Peyer's patch (tissue), 4 donors: ENCODE measurements at regions not wholly inside any gene's neighbourhood (a gene's known extent, or its start where the extent isn't known, plus 50 kb on each side); places are given as distances from the start of the nearest gene placed in this dataset.
"Not testable (repeated sequence)": the region's sequence is repeated elsewhere in the genome, so short reads cannot be mapped to it uniquely, and the experiment has no call there.

ENCODE experiments used
- DNase-seq, 3 donors: peaks; one replicate each; pipeline ENCODE4 v3.0.0-alpha.2; 2017 to 2019
- H3K27ac ChIP-seq, 4 donors: fragments of 200-600 bp; sonication (generic); one replicate each; pipeline ENCODE4 v1.5.1; 2016 to 2019
- H3K27me3 ChIP-seq, 2 donors: fragments of 200-600 bp; sonication (generic); one replicate each; pipeline ENCODE4 v1.5.1; 2019
- H3K36me3 ChIP-seq, 3 donors: fragments of 200-600 bp; sonication (generic); one replicate each; pipeline ENCODE4 v1.5.1; 2016 to 2019
- H3K4me1 ChIP-seq, 4 donors: fragments of 200-600 bp; sonication (generic); one replicate each; pipeline ENCODE4 v1.5.1; 2016 to 2019
- H3K4me3 ChIP-seq, 4 donors: fragments of 200-600 bp; sonication (generic); 1 replicate in 3 of 4; 2 replicates in 1 of 4; pipeline ENCODE4 v1.5.1; 2016 to 2019; ENCODE audit warnings: mild to moderate bottlenecking in 1 of 4
- H3K9me3 ChIP-seq, 4 donors: fragments of 200-600 bp; sonication (generic); one replicate each; pipeline ENCODE4 v1.5.1; 2016 to 2019; ENCODE audit warnings: mild to moderate bottlenecking in 1 of 4
- CTCF ChIP-seq, 6 experiments: fragments of 450-650 bp in 4 of 6; fragments of 200-600 bp in 2 of 6; sonication (generic) in 1 of 6; IDR thresholded peaks; one replicate each; pipeline ENCODE4 v1.5.1; 2017 to 2019; ENCODE audit warnings: antibody characterized with exemption in 6 of 6, mild to moderate bottlenecking in 3 of 6, moderate library complexity in 1 of 6
- POLR2A ChIP-seq, 2 donors: fragments of 450-650 bp; IDR thresholded peaks; one replicate each; pipeline ENCODE4 v1.5.1; 2017; ENCODE audit warnings: antibody characterized with exemption in 2 of 2, mild to moderate bottlenecking in 2 of 2, moderate library complexity in 2 of 2

GRCh38 chr4:151522866-151523519 lies 114.0 kb downstream of the FHIP1A start:
- no peak overlapping the region for H3K4me3 ChIP-seq
- H3K27ac ChIP-seq = no peak overlapping the region
- H3K27me3 ChIP-seq = no peaks in the 10 kb centered on the region
- TF ChIP-seq CTCF (IDR thresholded peaks at IDR 0.05) (no peak), POLR2A (IDR thresholded peaks at IDR 0.05) (no peak)
- H3K4me1 ChIP-seq = no peaks in the 10 kb centered on the region
- no peaks in the 10 kb centered on the region for H3K36me3 ChIP-seq
- DNase-seq = no peak
- no peaks in the 10 kb centered on the region for H3K9me3 ChIP-seq

DNA sequence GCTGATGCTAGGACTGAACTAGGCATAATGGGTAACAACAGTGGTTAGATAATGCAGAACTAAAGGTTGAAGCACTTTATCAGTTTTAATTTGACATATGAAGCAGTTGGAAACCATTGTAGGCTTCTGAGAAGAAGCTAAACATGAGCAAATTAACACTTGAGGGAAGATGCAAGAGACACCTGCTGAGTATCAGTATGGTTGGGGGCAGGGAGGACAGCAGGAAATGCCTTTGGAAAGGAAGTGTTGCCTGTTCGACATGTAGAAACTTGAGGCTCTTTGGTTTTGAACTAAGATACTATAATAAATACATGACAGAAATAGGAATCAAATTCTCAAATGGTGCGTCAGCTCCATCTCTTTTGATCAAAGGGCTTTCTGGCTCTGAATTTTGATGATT lies 115.6 kb downstream of the FHIP1A start:
- DNase-seq = no peak
- Histone ChIP-seq H3K36me3 (no peaks in the 10 kb centered on the region), H3K9me3 (no peaks in the 10 kb centered on the region), H3K27me3 (no peaks in the 10 kb centered on the region), H3K27ac (no peak overlapping the region), H3K4me3 (no peak overlapping the region), H3K4me1 (no peaks in the 10 kb centered on the region)
- TF ChIP-seq POLR2A (IDR thresholded peaks at IDR 0.05) (no peak), CTCF (IDR thresholded peaks at IDR 0.05) (no peak)

DNA sequence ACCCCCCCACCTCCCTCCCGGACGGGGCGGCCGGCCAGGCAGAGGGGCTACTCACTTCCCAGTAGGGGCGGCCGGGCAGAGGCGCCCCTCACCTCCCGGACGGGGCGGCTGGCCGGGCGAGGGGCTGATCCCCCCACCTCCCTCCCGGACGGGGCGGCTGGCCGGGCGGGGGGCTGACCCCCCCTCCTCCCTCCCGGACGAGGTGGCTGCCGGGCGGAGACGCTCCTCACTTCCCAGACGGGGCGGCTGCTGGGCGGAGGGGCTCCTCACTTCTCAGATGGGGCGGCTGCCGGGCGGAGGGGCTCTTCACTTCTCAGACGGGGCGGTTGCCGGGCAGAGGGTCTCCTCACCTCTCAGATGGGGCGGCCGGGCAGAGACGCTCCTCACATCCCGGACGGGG lies 117.5 kb downstream of the FHIP1A start:
- not testable (repeated sequence) for H3K27me3 ChIP-seq, H3K4me1 ChIP-seq, H3K4me3 ChIP-seq, H3K9me3 ChIP-seq, H3K27ac ChIP-seq, DNase-seq, H3K36me3 ChIP-seq

DNA sequence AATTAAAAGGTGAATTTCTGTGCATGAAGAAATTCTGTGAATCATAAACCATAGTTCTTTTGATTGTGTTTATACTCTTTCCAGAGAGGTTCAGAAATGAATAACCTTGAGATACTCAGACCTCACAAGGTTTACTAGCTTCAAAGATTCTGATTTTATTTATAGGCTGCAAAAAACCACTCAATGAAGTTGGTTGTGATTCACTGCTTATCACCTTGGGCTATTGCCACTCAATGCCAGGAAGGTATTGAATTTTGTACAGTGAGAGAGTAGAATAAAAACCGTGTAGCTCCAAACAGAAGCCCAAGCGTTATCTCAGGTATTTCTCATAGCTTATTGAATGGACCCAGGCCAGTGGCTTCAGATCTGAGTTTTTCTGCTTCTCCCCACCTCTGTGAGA lies 118.7 kb downstream of the FHIP1A start:
- no peak overlapping the region for H3K4me3 ChIP-seq
- H3K27ac ChIP-seq = no peak overlapping the region
- H3K4me1 ChIP-seq = no peaks in the 10 kb centered on the region
- TF ChIP-seq POLR2A (IDR thresholded peaks at IDR 0.05) (no peak), CTCF (IDR thresholded peaks at IDR 0.05) (no peak)
- H3K27me3 ChIP-seq = no peaks in the 10 kb centered on the region
- DNase-seq = no peak
- H3K9me3 ChIP-seq = no peaks in the 10 kb centered on the region
- no peaks in the 10 kb centered on the region for H3K36me3 ChIP-seq

DNA sequence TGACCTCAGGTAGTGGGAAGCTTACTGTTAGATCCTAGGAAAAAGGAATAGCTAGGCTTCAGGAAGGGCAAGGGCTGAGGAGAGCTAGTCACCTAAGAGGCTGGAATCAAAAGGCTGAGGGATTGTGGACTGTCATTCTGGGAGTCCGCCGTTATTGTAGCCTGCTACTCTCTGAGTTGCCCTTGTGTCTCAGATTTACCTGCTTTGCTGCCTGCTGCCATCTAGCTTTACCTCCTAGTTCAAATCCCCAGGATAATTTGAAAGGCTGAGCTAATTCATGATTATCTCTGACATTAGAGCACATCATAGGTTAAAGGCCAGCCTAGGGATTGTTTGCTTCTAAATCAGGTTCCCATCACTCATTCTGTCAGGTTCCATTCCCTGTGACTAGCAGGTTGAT lies 120.2 kb downstream of the FHIP1A start:
- H3K27me3 ChIP-seq = no peaks in the 10 kb centered on the region
- H3K4me1 ChIP-seq = no peaks in the 10 kb centered on the region
- H3K36me3 ChIP-seq = no peaks in the 10 kb centered on the region
- no peak for DNase-seq
- TF ChIP-seq CTCF (IDR thresholded peaks at IDR 0.05) (no peak), POLR2A (IDR thresholded peaks at IDR 0.05) (no peak)
- H3K4me3 ChIP-seq = no peak overlapping the region
- H3K9me3 ChIP-seq = no peaks in the 10 kb centered on the region
- H3K27ac ChIP-seq = no peak overlapping the region

- no peak for DNase-seq
- Histone ChIP-seq H3K4me3 (no peak overlapping the region), H3K4me1 (no peaks in the 10 kb centered on the region), H3K9me3 (no peaks in the 10 kb centered on the region), H3K27me3 (no peaks in the 10 kb centered on the region), H3K27ac (no peak overlapping the region), H3K36me3 (no peaks in the 10 kb centered on the region)
- no peak for TF ChIP-seq CTCF (IDR thresholded peaks at IDR 0.05)
- no peak for TF ChIP-seq POLR2A (IDR thresholded peaks at IDR 0.05)
Observed at GRCh38 chr4:151530230-151530629, 121.3 kb downstream of the FHIP1A start.
